Ascending aorta (tissue), 2 donors: ENCODE measurements at regions not wholly inside any gene's neighbourhood (a gene's known extent, or its start where the extent isn't known, plus 50 kb on each side); places are given as distances from the start of the nearest gene placed in this dataset.

Experiments used
- DNase-seq, 2 donors: peaks; one replicate each; pipeline ENCODE4 v3.0.0-alpha.2; 2019; ENCODE audit warnings: low spot score in 2 of 2
- H3K27ac ChIP-seq, 2 donors: fragments of 200-600 bp; sonication (generic); one replicate each; pipeline ENCODE4 v1.5.1; 2016 to 2017; ENCODE audit warnings: mild to moderate bottlenecking in 1 of 2
- H3K27me3 ChIP-seq: fragments of 200-600 bp; sonication (generic); one replicate; pipeline ENCODE4 v1.5.1; 2017
- H3K36me3 ChIP-seq, 2 donors: fragments of 200-600 bp; sonication (generic); one replicate each; pipeline ENCODE4 v1.5.1; 2016
- H3K4me1 ChIP-seq, 2 donors: fragments of 200-600 bp; sonication (generic); one replicate each; pipeline ENCODE4 v1.5.1; 2016 to 2017; ENCODE audit warnings: mild to moderate bottlenecking in 1 of 2
- H3K4me3 ChIP-seq, 2 donors: fragments of 200-600 bp; sonication (generic); one replicate each; pipeline ENCODE4 v1.5.1; 2016 to 2017; ENCODE audit warnings: mild to moderate bottlenecking in 1 of 2
- H3K9me3 ChIP-seq, 2 donors: fragments of 200-600 bp; sonication (generic); one replicate each; pipeline ENCODE4 v1.5.1; 2016
- intact Hi-C: fragments of 100-400 bp; cut with DNase I; formaldehyde crosslinking; loops from one replicate; pipeline ENCODE4 v1.15.1; 2023
- TF ChIP-seq, protein P1 (sequence below), 3 experiments: fragments of 200-600 bp in 2 of 3; fragments of 450-650 bp in 1 of 3; sonication (generic) in 2 of 3; IDR thresholded peaks; one replicate each; pipeline ENCODE4 v1.5.1; 2016 to 2019; ENCODE audit warnings: antibody characterized with exemption in 3 of 3, mild to moderate bottlenecking in 1 of 3, moderate library complexity in 1 of 3

DNA sequence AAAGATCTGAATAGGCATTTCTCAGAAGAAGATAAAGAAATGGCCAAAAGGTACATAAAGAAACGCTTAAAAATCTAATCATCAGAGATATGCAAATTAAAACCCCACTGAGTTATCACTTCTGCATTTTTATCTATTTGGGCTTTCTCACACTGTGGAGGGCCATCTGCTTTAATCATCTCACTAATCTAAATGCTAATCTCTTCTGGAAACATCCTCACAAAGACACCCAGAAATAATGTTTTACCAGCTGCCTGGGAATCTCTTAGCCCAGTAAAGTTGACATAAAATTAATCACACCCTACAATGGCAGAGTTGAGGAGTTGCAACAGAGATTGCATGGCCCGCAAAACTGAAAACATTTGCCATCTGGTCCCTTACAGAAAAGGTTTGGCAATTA, 407.9 kb upstream of the CYLC2 start:
- intact Hi-C loops, result no loop called here
- H3K4me1 ChIP-seq, result no peaks in the 10 kb centered on the region
- DNase-seq, result no peak
- no peak overlapping the region for H3K4me3 ChIP-seq
- no peaks in the 10 kb centered on the region for H3K9me3 ChIP-seq
- TF ChIP-seq, protein P1, sequence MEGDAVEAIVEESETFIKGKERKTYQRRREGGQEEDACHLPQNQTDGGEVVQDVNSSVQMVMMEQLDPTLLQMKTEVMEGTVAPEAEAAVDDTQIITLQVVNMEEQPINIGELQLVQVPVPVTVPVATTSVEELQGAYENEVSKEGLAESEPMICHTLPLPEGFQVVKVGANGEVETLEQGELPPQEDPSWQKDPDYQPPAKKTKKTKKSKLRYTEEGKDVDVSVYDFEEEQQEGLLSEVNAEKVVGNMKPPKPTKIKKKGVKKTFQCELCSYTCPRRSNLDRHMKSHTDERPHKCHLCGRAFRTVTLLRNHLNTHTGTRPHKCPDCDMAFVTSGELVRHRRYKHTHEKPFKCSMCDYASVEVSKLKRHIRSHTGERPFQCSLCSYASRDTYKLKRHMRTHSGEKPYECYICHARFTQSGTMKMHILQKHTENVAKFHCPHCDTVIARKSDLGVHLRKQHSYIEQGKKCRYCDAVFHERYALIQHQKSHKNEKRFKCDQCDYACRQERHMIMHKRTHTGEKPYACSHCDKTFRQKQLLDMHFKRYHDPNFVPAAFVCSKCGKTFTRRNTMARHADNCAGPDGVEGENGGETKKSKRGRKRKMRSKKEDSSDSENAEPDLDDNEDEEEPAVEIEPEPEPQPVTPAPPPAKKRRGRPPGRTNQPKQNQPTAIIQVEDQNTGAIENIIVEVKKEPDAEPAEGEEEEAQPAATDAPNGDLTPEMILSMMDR (IDR thresholded peaks at IDR 0.05), result no peak
- no peak overlapping the region for H3K27ac ChIP-seq
- no peaks in the 10 kb centered on the region for H3K36me3 ChIP-seq
- no peaks in the 10 kb centered on the region for H3K27me3 ChIP-seq

DNA sequence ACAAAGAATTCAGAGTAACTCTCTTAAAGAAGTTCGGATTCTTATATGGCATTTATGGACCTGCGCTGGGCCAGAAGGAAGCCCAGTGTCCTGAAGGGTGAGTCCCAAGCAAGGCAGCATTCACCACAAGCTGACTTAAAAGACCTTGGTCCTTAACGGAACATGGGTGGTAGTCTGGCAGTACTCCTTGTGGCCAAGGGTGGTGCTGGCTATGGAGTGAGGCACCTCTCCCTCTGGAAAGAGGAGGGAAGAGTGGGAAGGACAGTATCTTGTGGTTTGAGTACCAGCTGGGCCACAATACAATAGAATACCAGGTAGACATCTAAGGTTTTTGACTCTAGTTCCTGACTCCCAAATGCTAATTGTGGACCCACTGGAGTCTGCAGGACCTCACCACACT, 425.7 kb upstream of the CYLC2 start:
- H3K27ac ChIP-seq, result no peak overlapping the region
- H3K27me3 ChIP-seq, result no peaks in the 10 kb centered on the region
- no peaks in the 10 kb centered on the region for H3K36me3 ChIP-seq
- no peaks in the 10 kb centered on the region for H3K9me3 ChIP-seq
- no peaks in the 10 kb centered on the region for H3K4me1 ChIP-seq
- TF ChIP-seq, protein P1 (IDR thresholded peaks at IDR 0.05), result no peak
- intact Hi-C loops, result no loop called here
- H3K4me3 ChIP-seq, result no peak overlapping the region
- DNase-seq, result no peak

- no peaks in the 10 kb centered on the region for H3K27me3 ChIP-seq
- TF ChIP-seq, protein P1 (IDR thresholded peaks at IDR 0.05), result no peak
- intact Hi-C loops, result no loop called here
- H3K4me1 ChIP-seq, result no peaks in the 10 kb centered on the region
- H3K36me3 ChIP-seq, result no peaks in the 10 kb centered on the region
- no peaks in the 10 kb centered on the region for H3K9me3 ChIP-seq
- no peak for DNase-seq
- no peak overlapping the region for H3K27ac ChIP-seq
- no peak overlapping the region for H3K4me3 ChIP-seq
Observed at GRCh38 chr9:102551346-102551745, 443.8 kb upstream of the CYLC2 start.

GRCh38 chr9:102550886-102551285, 444.2 kb upstream of the CYLC2 start:
- TF ChIP-seq, protein P1 (IDR thresholded peaks at IDR 0.05), result no peak
- Histone ChIP-seq H3K4me1 (no peaks in the 10 kb centered on the region), H3K36me3 (no peaks in the 10 kb centered on the region), H3K9me3 (no peaks in the 10 kb centered on the region), H3K27me3 (no peaks in the 10 kb centered on the region), H3K4me3 (no peak overlapping the region), H3K27ac (no peak overlapping the region)
- no peak for DNase-seq
- intact Hi-C loops, result no loop called here

DNA sequence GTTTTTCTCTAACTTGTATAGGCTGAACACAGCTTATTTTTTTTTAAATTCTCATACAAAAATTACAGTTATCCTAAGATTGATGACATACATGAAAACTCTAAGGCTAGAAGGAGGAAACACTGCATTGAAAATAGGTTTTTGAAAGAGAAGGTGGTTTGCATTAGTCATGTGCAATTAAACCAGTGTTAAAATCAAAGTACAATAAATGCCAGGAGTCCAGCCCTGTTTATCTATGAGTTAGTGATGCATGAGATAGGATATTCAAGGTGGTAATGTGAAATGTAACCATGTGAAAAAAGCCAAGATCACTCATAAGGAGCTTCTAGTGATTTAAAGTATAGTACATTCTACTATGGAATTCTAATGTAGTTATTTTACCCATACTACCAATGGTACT, 444.9 kb upstream of the CYLC2 start:
- TF ChIP-seq, protein P1 (IDR thresholded peaks at IDR 0.05), result no peak
- no peak overlapping the region for H3K4me3 ChIP-seq
- no peak for DNase-seq
- H3K27me3 ChIP-seq, result no peaks in the 10 kb centered on the region
- intact Hi-C loops, result no loop called here
- H3K27ac ChIP-seq, result no peak overlapping the region
- no peaks in the 10 kb centered on the region for H3K36me3 ChIP-seq
- H3K9me3 ChIP-seq, result no peaks in the 10 kb centered on the region
- no peaks in the 10 kb centered on the region for H3K4me1 ChIP-seq

- Histone ChIP-seq H3K4me3 (no peak overlapping the region), H3K4me1 (no peaks in the 10 kb centered on the region), H3K27me3 (no peaks in the 10 kb centered on the region), H3K27ac (no peak overlapping the region), H3K36me3 (no peaks in the 10 kb centered on the region), H3K9me3 (no peaks in the 10 kb centered on the region)
- DNase-seq, result no peak
- TF ChIP-seq, protein P1 (IDR thresholded peaks at IDR 0.05), result no peak
- intact Hi-C loops, result no loop called here
Observed at GRCh38 chr9:102534031-102534430, 461.1 kb upstream of the CYLC2 start.
